ENCODE measurements at regions not wholly inside any gene's neighbourhood (a gene's known extent, or its start where the extent isn't known, plus 50 kb on each side); places are given as distances from the start of the nearest gene placed in this dataset.

GRCh38 chr6:100096341-100096740 lies 102.3 kb upstream of the MCHR2 start:
- no peak for TF ChIP-seq CTCF (IDR thresholded peaks at IDR 0.05; ENCODE audit: borderline replicate concordance, control extremely low read depth, extremely low read depth, insufficient read depth, missing control alignments)
- in situ Hi-C loops (cut with MboI; ENCODE audit: low sequenced_read_pairs, unreplicated experiment): loop anchor here (10.0 to 25.0 kb wide), 2 partner anchors 92 to 234 kb away; no protein-coding TSS in a partner anchor
- no peak for DNase-seq (ENCODE audit: low spot score)

- in situ Hi-C loops (cut with MboI; ENCODE audit: low sequenced_read_pairs, unreplicated experiment): loop anchor here (10.0 to 25.0 kb wide), 2 partner anchors 89 to 231 kb away; no protein-coding TSS in a partner anchor
- DNase-seq (ENCODE audit: low spot score): no peak
- no peak for TF ChIP-seq CTCF (IDR thresholded peaks at IDR 0.05; ENCODE audit: borderline replicate concordance, control extremely low read depth, extremely low read depth, insufficient read depth, missing control alignments)
Measured at GRCh38 chr6:100093405-100093804, 99.4 kb upstream of the MCHR2 start.

DNA sequence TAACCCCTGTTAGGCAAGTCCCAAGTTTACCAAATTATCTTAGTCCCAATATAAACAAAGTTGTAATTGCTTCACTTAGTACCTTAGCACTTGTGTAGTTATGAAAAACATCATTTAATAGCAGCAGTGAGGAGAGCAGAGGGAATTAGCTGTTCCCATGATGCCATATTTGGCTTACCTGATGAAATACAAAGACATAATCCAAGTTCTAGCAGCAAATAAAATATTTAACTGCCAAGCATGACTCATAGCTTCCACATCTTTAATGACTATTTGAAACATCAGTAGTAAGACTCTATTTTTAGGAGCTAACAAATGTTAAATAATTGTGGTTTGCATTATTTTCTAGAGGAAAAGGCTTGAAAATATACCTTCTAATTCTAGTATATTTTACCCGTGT lies 94.0 kb upstream of the MCHR2 start:
- DNase-seq (ENCODE audit: low spot score): no peak
- no peak for TF ChIP-seq CTCF (IDR thresholded peaks at IDR 0.05; ENCODE audit: borderline replicate concordance, control extremely low read depth, extremely low read depth, insufficient read depth, missing control alignments)
- in situ Hi-C loops (cut with MboI; ENCODE audit: low sequenced_read_pairs, unreplicated experiment): loop anchor here (25.0 kb wide), 1 partner anchor 226 kb away; no protein-coding TSS in a partner anchor

DNA sequence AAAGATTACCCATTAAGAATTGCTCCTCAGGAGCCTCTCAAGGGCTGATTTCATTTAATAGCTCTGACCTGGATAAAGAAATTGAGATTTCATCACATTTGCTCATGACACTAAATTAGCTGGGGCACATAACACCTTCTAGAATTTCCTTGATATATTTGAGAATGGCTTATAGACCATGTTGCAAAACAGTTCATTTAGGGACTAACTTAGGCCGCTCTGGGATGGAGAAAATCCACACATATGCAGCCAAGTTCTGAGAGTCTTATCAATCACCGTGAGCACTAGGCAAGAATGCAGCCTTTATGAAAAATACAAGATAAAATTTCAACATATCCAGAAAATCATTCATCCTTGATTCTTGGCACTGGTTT lies 91.0 kb upstream of the MCHR2 start:
- in situ Hi-C loops (cut with MboI; ENCODE audit: low sequenced_read_pairs, unreplicated experiment): loop anchor here (25.0 kb wide), 1 partner anchor 223 kb away; no protein-coding TSS in a partner anchor
- no peak for TF ChIP-seq CTCF (IDR thresholded peaks at IDR 0.05; ENCODE audit: borderline replicate concordance, control extremely low read depth, extremely low read depth, insufficient read depth, missing control alignments)
- no peak for DNase-seq (ENCODE audit: low spot score)

DNA sequence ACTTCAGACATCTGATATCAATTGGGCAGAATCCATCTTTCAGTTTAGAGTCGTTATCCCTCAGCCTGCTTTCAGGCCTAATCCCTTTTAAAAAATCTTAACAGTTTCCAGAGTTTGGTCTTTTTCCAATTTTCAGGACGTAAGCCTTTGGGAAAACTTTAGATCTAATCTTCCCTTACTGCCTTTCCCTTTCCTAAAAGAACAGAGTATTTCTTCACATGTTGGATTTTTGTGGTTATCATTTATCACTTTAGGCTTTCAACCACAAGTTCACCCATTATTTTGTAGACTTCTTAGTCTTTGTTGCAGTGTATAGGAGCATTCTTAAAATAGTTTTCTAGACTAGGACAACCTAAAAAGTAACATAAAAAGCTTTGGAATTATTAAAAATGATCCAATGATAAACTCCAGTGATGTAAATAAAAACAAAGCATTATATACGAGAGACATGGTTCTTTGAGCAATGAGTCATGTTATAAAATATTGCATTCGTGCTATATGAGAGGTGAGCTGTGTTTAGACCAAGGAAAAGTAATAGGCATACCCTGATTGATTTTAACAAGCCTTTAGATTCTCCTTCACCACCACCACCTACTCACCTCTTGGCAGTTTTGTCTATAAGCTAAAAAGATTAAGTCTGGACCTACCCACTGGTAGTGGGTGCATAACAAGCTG lies 90.4 kb upstream of the MCHR2 start:
- no peak for TF ChIP-seq CTCF (IDR thresholded peaks at IDR 0.05; ENCODE audit: borderline replicate concordance, control extremely low read depth, extremely low read depth, insufficient read depth, missing control alignments)
- in situ Hi-C loops (cut with MboI; ENCODE audit: low sequenced_read_pairs, unreplicated experiment): loop anchor here (25.0 kb wide), 1 partner anchor 222 kb away; no protein-coding TSS in a partner anchor
- no peak for DNase-seq (ENCODE audit: low spot score)

GRCh38 chr6:100078509-100078908 lies 84.5 kb upstream of the MCHR2 start:
- TF ChIP-seq CTCF (IDR thresholded peaks at IDR 0.05; ENCODE audit: borderline replicate concordance, control extremely low read depth, extremely low read depth, insufficient read depth, missing control alignments): peak; percentile 11
- DNase-seq (ENCODE audit: low spot score): no peak
- in situ Hi-C loops (cut with MboI; ENCODE audit: low sequenced_read_pairs, unreplicated experiment): loop anchor here (25.0 kb wide), 1 partner anchor 216 kb away; no protein-coding TSS in a partner anchor
